HepG2 (cell line): ENCODE measurements at regions not wholly inside any gene's neighbourhood (a gene's known extent, or its start where the extent isn't known, plus 50 kb on each side); places are given as distances from the start of the nearest gene placed in this dataset.

ENCODE experiments used
- ATAC-seq: fragments of 200-7000 bp; cut with Tn5 transposase; 3 replicates; pipeline ENCODE4 v1.9.1; 2020; ENCODE audit warnings: mild to moderate bottlenecking, moderate library complexity
- BruUV-seq: library from RNA; stranded (reverse); fragments of 400-500 nt; replicated peaks from 2 replicates; lab custom pipeline; 2021; lab: Mats Ljungman, UMichigan
- CTCF ChIA-PET: fragments of 300-600 bp; formaldehyde crosslinking; extraction: SDS; loops from one replicate; lab custom pipeline; 2021; ENCODE audit warnings: low total read pairs, inconsistent platforms, low intra/inter-chr PET ratio; lab: Yijun Ruan, JAX
- POLR2A ChIA-PET: fragments of 350-600 bp; sonication (Branson Sonifier 250); formaldehyde crosslinking; loops from one replicate; lab custom pipeline; 2020; ENCODE audit warnings: antibody characterized with exemption, inconsistent platforms; lab: Yijun Ruan, JAX
- DNase-seq: peaks from one replicate; pipeline ENCODE4 v3.0.0-alpha.2; 2015; ENCODE audit warnings: low spot score
- FAIRE-seq: peaks from 3 replicates; lab custom pipeline; 2011; peaks lifted over from hg19 to GRCh38; lab: Jason Lieb, UNC
- H2AFZ ChIP-seq: one replicate; pipeline ENCODE4 v1.6.1; 2011; ENCODE audit warnings: low read length, inconsistent platforms
- H3K27ac ChIP-seq: fragments of 300-600 bp; 3 replicates; pipeline ENCODE4 v1.8.0; 2011; ENCODE audit warnings: mixed run types, mild to moderate bottlenecking, mixed read lengths, low read length, inconsistent platforms; ENCODE audit not compliant: insufficient read depth; ENCODE audit errors: extremely low read length
- H3K27me3 ChIP-seq, 2 experiments: fragments of 200-600 bp in 1 of 2; 2 replicates in 1 of 2; 3 replicates in 1 of 2; pipeline versions ENCODE4 v1.6.0 to v1.8.0; 2011; ENCODE audit warnings: low read length in 2 of 2, mild to moderate bottlenecking in 2 of 2, moderate library complexity in 2 of 2, inconsistent platforms in 1 of 2; ENCODE audit not compliant: insufficient read depth in 2 of 2, control insufficient read depth in 1 of 2
- H3K36me3 ChIP-seq, 2 experiments: fragments of 200-600 bp in 1 of 2; replicated peaks in 1 of 2; 2 replicates in 1 of 2; 3 replicates in 1 of 2; pipeline versions ENCODE4 v1.5.1 to v1.8.0; 2011; ENCODE audit warnings: low read length in 2 of 2, inconsistent platforms in 1 of 2; ENCODE audit not compliant: insufficient read depth in 2 of 2, control insufficient read depth in 1 of 2
- H3K4me1 ChIP-seq: 2 replicates; pipeline ENCODE4 v1.5.1; 2012; ENCODE audit warnings: low read length, inconsistent platforms; ENCODE audit not compliant: insufficient read depth
- H3K4me2 ChIP-seq: 2 replicates; pipeline ENCODE4 v1.6.0; 2011; ENCODE audit warnings: low read depth, low read length, inconsistent platforms
- H3K4me3 ChIP-seq, 3 experiments: fragments of 200-600 bp in 1 of 3; sonication (generic), shearing (Covaris generic) in 1 of 3; replicated peaks in 1 of 3; 2 replicates each; pipeline ENCODE4 v1.5.1; 2011 to 2016; ENCODE audit warnings: low read length in 3 of 3, inconsistent platforms in 2 of 3, low read depth in 2 of 3, mild to moderate bottlenecking in 2 of 3, control low read depth in 1 of 3, mixed read lengths in 1 of 3; ENCODE audit not compliant: insufficient read depth in 1 of 3
- H3K79me2 ChIP-seq: one replicate; pipeline ENCODE4 v1.6.1; 2011; ENCODE audit warnings: low read length, inconsistent platforms; ENCODE audit not compliant: insufficient read depth
- H3K9ac ChIP-seq: 2 replicates; pipeline ENCODE4 v1.6.0; 2011; ENCODE audit warnings: mild to moderate bottlenecking, low read depth, low read length, inconsistent platforms; ENCODE audit not compliant: insufficient read depth
- H3K9me3 ChIP-seq: 2 replicates; pipeline ENCODE4 v1.5.1; 2012; ENCODE audit warnings: mild to moderate bottlenecking, low read length
- H4K20me1 ChIP-seq: 2 replicates; pipeline ENCODE4 v1.6.0; 2011; ENCODE audit warnings: inconsistent platforms, mild to moderate bottlenecking, low read length, moderate library complexity; ENCODE audit not compliant: insufficient read depth
- FIP1L1 ChIP-seq: fragments of 200-400 bp; formaldehyde crosslinking; IDR thresholded peaks from 2 replicates; pipeline ENCODE4 v1.6.1; 2018; ENCODE audit warnings: low read depth, mild to moderate bottlenecking, low read length, moderate library complexity, borderline replicate concordance; ENCODE audit not compliant: insufficient read depth
- HOXA7 ChIP-seq: sonication (generic); formaldehyde crosslinking; IDR thresholded peaks from 2 replicates; pipeline ENCODE4 v1.8.1; 2022; ENCODE audit warnings: mild to moderate bottlenecking, missing genetic modification reagents, moderate library complexity
- MYC ChIP-seq: sonication (generic); formaldehyde crosslinking; IDR thresholded peaks from 2 replicates; pipeline ENCODE4 v1.9.0; 2021; ENCODE audit warnings: missing genetic modification reagents, borderline replicate concordance
- NFRKB ChIP-seq: fragments of 450-650 bp; IDR thresholded peaks from 2 replicates; pipeline ENCODE4 v1.6.1; 2017
- NFYC ChIP-seq: IDR thresholded peaks from 2 replicates; pipeline ENCODE4 v1.6.1; 2016; ENCODE audit warnings: missing genetic modification reagents, missing compliant biosample characterization
- NR2F6 ChIP-seq, 2 experiments: IDR thresholded peaks; 2 replicates each; pipeline ENCODE4 v1.6.1; 2016; ENCODE audit warnings: antibody characterized with exemption in 1 of 2, mild to moderate bottlenecking in 1 of 2
- SAFB2 ChIP-seq: sonication (generic); formaldehyde crosslinking; IDR thresholded peaks from 2 replicates; pipeline ENCODE4 v1.5.1; 2020; ENCODE audit warnings: missing genetic modification reagents, low read depth, mild to moderate bottlenecking, borderline replicate concordance
- SKI ChIP-seq: fragments of 450-650 bp; IDR thresholded peaks from one replicate; pipeline ENCODE4 v1.6.1; 2018; ENCODE audit warnings: mild to moderate bottlenecking; ENCODE audit not compliant: partially characterized antibody
- SUZ12 ChIP-seq: fragments of 150-350 bp; IDR thresholded peaks from 2 replicates; pipeline ENCODE4 v1.6.1; 2014; ENCODE audit warnings: low read depth, low read length
- TBP ChIP-seq: sonication (generic); formaldehyde crosslinking; IDR thresholded peaks from 2 replicates; pipeline ENCODE4 v1.5.0; 2020; ENCODE audit warnings: missing genetic modification reagents
- ZBTB38 ChIP-seq: sonication (generic); formaldehyde crosslinking; IDR thresholded peaks from 2 replicates; pipeline ENCODE4 v1.5.1; 2020; ENCODE audit warnings: mild to moderate bottlenecking, missing genetic modification reagents
- ZNF281 ChIP-seq: sonication (generic); formaldehyde crosslinking; IDR thresholded peaks from 2 replicates; pipeline ENCODE4 v1.4.0; 2020; ENCODE audit warnings: missing genetic modification reagents, borderline replicate concordance
- ZNF556 ChIP-seq: sonication (generic); formaldehyde crosslinking; IDR thresholded peaks from 2 replicates; pipeline ENCODE4 v1.4.0; 2020; ENCODE audit warnings: mild to moderate bottlenecking, missing genetic modification reagents, borderline replicate concordance
- ZNF562 ChIP-seq: sonication (generic); formaldehyde crosslinking; IDR thresholded peaks from 2 replicates; pipeline ENCODE4 v1.8.0; 2022; ENCODE audit warnings: missing genetic modification reagents, borderline replicate concordance
- ZNF619 ChIP-seq: sonication (generic); formaldehyde crosslinking; IDR thresholded peaks from 2 replicates; pipeline ENCODE4 v1.4.0; 2020; ENCODE audit warnings: mild to moderate bottlenecking, missing genetic modification reagents
- ZNF691 ChIP-seq: sonication (generic); formaldehyde crosslinking; IDR thresholded peaks from 2 replicates; pipeline ENCODE4 v1.4.0; 2020; ENCODE audit warnings: missing genetic modification reagents, low read depth, mild to moderate bottlenecking, borderline replicate concordance
- ZNF710 ChIP-seq: sonication (generic); formaldehyde crosslinking; IDR thresholded peaks from 2 replicates; pipeline ENCODE4 v1.5.0; 2020; ENCODE audit warnings: mild to moderate bottlenecking, missing genetic modification reagents, borderline replicate concordance
- ZNF816 ChIP-seq: sonication (generic); formaldehyde crosslinking; IDR thresholded peaks from 2 replicates; pipeline ENCODE4 v1.8.0; 2022; ENCODE audit warnings: missing genetic modification reagents, mild to moderate bottlenecking, borderline replicate concordance
- ZNF850 ChIP-seq: sonication (generic); formaldehyde crosslinking; conservative IDR thresholded peaks from 2 replicates; pipeline ENCODE4 v1.9.0; 2021; ENCODE audit warnings: mild to moderate bottlenecking, missing genetic modification reagents
- WGBS: methylation state at CpG from one replicate; pipeline ENCODE4 v1.1.6; 2017; ENCODE audit warnings: low lambda C conversion rate; 5-methylcytosine and 5-hydroxymethylcytosine counted together
- in situ Hi-C: cut with HindIII; loops from 2 replicates; pipeline ENCODE4 v1.10.0; 2017; ENCODE audit warnings: low pct_unique_long_range_greater_than_20kb; ENCODE audit not compliant: extremely low pct_ligation_motif_present
- intact Hi-C: fragments of 100-400 bp; cut with micrococcal nuclease; formaldehyde crosslinking; loops from one replicate; pipeline ENCODE4 v1.10.0; 2022; ENCODE audit not compliant: unreplicated experiment

GRCh38 chr1:213826891-213827290, 160.9 kb upstream of the PROX1 start:
- Histone ChIP-seq H3K27me3 (no peaks in the 10 kb centered on the region), H3K36me3 (no peaks in the 10 kb centered on the region), H3K4me3 (no peak overlapping the region), H3K9ac (no peak overlapping the region), H3K79me2 (no peaks in the 10 kb centered on the region), H3K9me3 (peaks cover 5% of the 10 kb centered on the region; the same call in 1 of the 2 replicates), H3K4me1 (peaks cover 25% of the 10 kb centered on the region), H3K27ac (no peak overlapping the region), H2AFZ (no peak overlapping the region), H4K20me1 (no peaks in the 10 kb centered on the region), H3K4me2 (no peak overlapping the region)
- DNase-seq (no peak), ATAC-seq (no peak), FAIRE-seq (no peak)
- no peak for TF ChIP-seq ZBTB38 (CRISPR knock-in tag)
- no peak for TF ChIP-seq SUZ12
- TF ChIP-seq TBP (CRISPR knock-in tag): no peak
- TF ChIP-seq ZNF556 (CRISPR knock-in tag): no peak
- no peak for TF ChIP-seq NFRKB
- no peak for TF ChIP-seq ZNF816
- TF ChIP-seq ZNF281: no peak
- no peak for TF ChIP-seq MYC (CRISPR knock-in tag)
- no peak for TF ChIP-seq NFYC
- no peak for TF ChIP-seq NR2F6 (IDR thresholded peaks at IDR 0.05)
- TF ChIP-seq NR2F6 (CRISPR knock-in tag; IDR thresholded peaks at IDR 0.05): no peak
- TF ChIP-seq FIP1L1: no peak
- no peak for TF ChIP-seq SKI
- no peak for TF ChIP-seq ZNF619
- TF ChIP-seq ZNF691 (CRISPR knock-in tag): no peak
- no peak for TF ChIP-seq HOXA7
- no peak for TF ChIP-seq ZNF562 (CRISPR knock-in tag)
- no peak for TF ChIP-seq SAFB2 (CRISPR knock-in tag)
- TF ChIP-seq ZNF710 (CRISPR knock-in tag): no peak
- no peak for TF ChIP-seq ZNF850
- CTCF ChIA-PET: no interaction called here
- no TSS peak for BruUV-seq
- intact Hi-C loops: loop anchor here (10.0 kb wide), 1 partner anchor 452 kb away; no protein-coding TSS in a partner anchor
- POLR2A ChIA-PET: no interaction called here
- in situ Hi-C loops: no loop called here
- WGBS: 76% methylated on average over 4 of the region's 4 CpGs
